ENCODE measurements at regions not wholly inside any gene's neighbourhood (a gene's known extent, or its start where the extent isn't known, plus 50 kb on each side); places are given as distances from the start of the nearest gene placed in this dataset.

DNA sequence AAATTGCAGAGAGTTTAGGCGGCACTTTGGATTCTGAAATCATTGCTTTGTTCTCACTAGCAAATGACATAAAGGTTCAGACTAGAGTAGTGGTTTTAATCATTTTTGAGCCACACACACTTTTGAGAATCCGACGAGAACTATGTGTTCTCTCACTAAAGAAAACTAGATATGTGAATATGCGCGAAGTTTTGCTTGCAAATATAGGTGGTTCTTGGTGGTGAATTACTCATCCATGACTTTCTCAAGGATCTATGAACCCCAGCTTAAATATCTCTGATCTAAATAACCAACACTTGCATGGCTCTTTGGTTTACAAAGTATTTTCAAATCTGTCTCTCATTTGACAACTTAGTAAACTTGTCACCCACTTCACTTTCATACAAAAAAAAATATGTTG is 54.8 kb downstream of the NOG start:
- no peak for DNase-seq

GRCh38 chr17:56648806-56649205 is 55.3 kb downstream of the NOG start:
- no peak for DNase-seq

DNA sequence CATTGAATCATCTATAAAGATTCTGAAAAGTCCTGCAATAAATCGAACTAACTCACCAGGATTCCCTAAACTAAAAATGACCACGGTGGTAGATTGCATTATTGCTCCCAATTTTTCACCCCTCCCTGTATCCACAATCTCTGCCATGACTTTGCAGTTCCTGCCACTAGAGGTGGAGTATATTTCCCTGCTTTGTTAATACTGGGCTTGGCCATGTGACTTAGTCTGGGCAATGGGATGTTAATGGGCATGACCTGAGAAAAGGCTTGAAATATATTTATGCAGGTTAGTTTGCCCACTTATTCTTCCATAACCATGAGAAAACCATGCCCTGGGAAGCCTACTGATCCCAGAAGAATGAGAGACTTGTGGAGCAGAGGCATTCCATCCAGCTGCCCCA is 59.1 kb downstream of the NOG start:
- DNase-seq: no peak

DNA sequence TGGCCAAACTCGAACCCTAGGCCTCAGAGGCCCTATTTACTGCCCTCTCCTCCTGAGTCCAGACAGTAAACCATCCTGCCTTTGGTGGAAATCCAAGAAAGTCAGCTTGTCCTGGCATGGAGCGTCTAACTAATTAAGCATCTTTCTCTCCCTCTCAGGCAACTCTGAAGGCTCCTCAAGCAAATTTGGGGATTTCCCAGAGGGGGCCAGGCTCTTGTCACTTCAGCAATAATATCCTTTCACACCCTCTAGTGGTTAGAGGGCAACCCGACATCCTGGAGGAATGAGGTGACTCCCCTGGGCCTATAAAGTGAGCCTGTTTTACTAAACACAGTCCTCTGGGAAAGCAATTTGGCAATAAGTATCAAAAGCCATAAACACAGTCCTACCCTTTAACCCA is 60.4 kb downstream of the NOG start:
- no peak for DNase-seq

- DNase-seq: no peak
These were observed 63.3 kb downstream of the NOG start for GRCh38 chr17:56656701-56657327.

- no peak for DNase-seq
These were observed 65.1 kb downstream of the NOG start for GRCh38 chr17:56658648-56659047.

DNA sequence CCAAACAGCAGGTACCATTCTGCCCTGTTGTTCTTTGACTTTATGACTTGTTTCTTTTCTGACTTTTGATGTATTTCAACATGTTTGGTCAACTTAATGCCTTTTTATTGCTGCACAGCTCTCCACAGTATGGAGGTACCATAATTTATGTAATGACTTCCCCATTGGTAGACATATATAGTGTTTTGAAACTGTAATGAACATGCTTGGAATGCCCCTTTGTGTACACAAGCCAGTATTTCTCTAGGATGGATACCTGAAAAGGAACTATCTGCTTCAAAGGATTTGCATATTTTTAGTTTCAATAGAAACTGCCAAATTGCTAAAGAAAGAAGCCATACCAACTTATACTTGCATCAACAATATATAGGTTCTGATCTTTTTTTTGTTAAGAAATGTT is 66.1 kb downstream of the NOG start:
- no peak for DNase-seq

- no peak for DNase-seq
These were observed 68.4 kb downstream of the NOG start for GRCh38 chr17:56661906-56662305.

- peak; percentile 21 for DNase-seq
These were observed 72.4 kb downstream of the NOG start for GRCh38 chr17:56665864-56666263.

GRCh38 chr17:56667925-56668458 is 74.5 kb downstream of the NOG start:
- DNase-seq: no peak

GRCh38 chr17:56672195-56672594 is 78.7 kb downstream of the NOG start:
- no peak for DNase-seq

GRCh38 chr17:56674401-56674925 is 81.0 kb downstream of the NOG start:
- no peak for DNase-seq

- DNase-seq: no peak
These were observed 82.6 kb downstream of the NOG start for GRCh38 chr17:56675876-56676660.

GRCh38 chr17:56676810-56677209 is 83.3 kb downstream of the NOG start:
- DNase-seq: no peak

DNA sequence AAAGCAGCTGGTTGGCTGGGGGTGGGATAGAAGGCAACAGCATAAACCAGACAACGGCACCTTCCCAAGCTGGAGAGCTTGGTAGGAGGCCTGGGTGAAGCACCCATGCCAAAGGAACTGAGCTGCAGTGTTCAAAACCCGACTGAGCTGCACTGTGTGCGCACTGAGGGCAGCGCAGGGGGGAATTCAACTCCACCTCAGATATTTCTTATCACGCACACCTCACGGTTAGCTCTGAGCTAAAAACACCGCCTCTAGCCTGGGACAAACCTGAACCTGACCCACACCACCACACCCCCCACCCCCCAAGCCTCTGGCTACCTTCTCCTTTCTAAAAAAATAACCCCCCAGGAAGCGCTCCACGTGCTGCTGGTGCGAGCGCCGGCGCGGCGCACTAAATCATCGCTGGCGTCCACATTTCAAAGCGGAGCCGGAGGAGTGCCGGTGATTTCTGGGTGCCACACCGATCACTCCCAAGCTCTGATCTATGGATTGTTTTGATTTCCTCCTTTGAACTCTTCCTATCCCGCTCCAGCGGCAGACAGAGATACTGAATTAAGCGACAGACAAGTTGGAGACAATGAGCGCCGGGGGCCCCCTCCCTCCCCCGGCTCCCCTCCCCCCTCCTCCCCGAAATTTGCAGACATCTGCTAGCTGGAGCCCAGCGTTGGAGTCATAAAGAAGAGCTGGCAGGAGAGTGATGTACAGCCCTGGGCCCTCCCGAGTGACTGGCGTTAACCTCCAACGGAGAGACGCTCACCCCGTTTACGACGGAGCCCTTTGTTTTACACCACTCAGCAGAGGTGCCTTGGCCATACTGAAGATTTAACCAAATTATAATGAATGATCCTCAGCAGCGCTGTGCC is 85.0 kb downstream of the NOG start:
- DNase-seq: peak; percentile 49

- DNase-seq: no peak
These were observed 85.7 kb downstream of the NOG start for GRCh38 chr17:56679115-56679776.

GRCh38 chr17:56679777-56680422 is 86.4 kb downstream of the NOG start:
- no peak for DNase-seq

- DNase-seq: no peak
These were observed 87.2 kb downstream of the NOG start for GRCh38 chr17:56680676-56681075.

- DNase-seq: no peak
These were observed 88.2 kb downstream of the NOG start for GRCh38 chr17:56681561-56682266.

DNA sequence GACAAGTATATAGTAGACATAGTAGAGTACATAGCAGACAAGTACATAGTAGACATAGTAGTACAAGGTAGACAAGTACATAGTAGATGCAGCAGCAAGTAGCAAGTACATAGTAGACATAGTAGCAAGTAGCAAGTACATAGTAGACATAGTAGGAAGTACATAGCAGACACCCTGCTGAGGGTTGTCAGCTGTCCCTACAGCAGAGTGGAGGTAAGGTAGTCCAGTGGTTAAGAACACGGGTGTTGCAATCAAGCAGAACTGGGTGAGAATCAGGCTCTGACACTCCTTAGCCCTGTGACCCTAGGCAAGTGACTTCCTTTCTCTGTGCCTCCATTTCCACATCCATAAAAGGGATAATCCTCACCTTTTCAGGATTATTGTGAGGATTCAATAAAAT is 94.7 kb downstream of the NOG start:
- no peak for DNase-seq

Data from right hindlimb (tissue), 1 donor.